Neural cell (in vitro differentiated cells): ENCODE measurements at regions not wholly inside any gene's neighbourhood (a gene's known extent, or its start where the extent isn't known, plus 50 kb on each side); places are given as distances from the start of the nearest gene placed in this dataset.
"Not testable (repeated sequence)": the region's sequence is repeated elsewhere in the genome, so short reads cannot be mapped to it uniquely, and the experiment has no call there.

Experiments
- H2AFZ ChIP-seq: fragments of 200-600, 300-800 bp; sonication (generic), shearing (Covaris generic); 2 replicates; pipeline ENCODE4 v1.6.0; 2014; ENCODE audit warnings: low read depth, mild to moderate bottlenecking, antibody characterized with exemption, low read length, moderate library complexity
- H3F3A ChIP-seq: fragments of 200-600 bp; shearing (Covaris generic); 2 replicates; pipeline ENCODE4 v1.6.1; 2016; ENCODE audit warnings: mild to moderate bottlenecking, moderate library complexity, mixed read lengths, antibody characterized with exemption, low read length; ENCODE audit not compliant: insufficient read depth, poor library complexity, severe bottlenecking
- H3K27ac ChIP-seq: fragments of 200-600, 300-800 bp; sonication (generic), shearing (Covaris generic); 2 replicates; pipeline ENCODE4 v1.5.1; 2014; ENCODE audit warnings: mild to moderate bottlenecking, low read length, moderate library complexity
- H3K27me3 ChIP-seq: fragments of 300-800, 200-600 bp; sonication (generic), shearing (Covaris generic); 2 replicates; pipeline ENCODE4 v1.6.0; 2014; ENCODE audit warnings: mild to moderate bottlenecking, low read depth, low read length, moderate library complexity; ENCODE audit not compliant: insufficient read depth
- H3K36me3 ChIP-seq: fragments of 300-800, 200-600 bp; sonication (generic), shearing (Covaris generic); 2 replicates; pipeline ENCODE4 v1.5.1; 2014; ENCODE audit warnings: mild to moderate bottlenecking, antibody characterized with exemption, low read length, moderate library complexity; ENCODE audit not compliant: insufficient read depth
- H3K4me2 ChIP-seq: fragments of 300-800, 200-600 bp; sonication (generic), shearing (Covaris generic); 2 replicates; pipeline ENCODE4 v1.6.0; 2014; ENCODE audit warnings: mild to moderate bottlenecking, low read length
- H3K4me3 ChIP-seq: fragments of 300-800, 200-600 bp; sonication (generic), shearing (Covaris generic); 2 replicates; pipeline ENCODE4 v1.5.1; 2014; ENCODE audit warnings: mild to moderate bottlenecking, low read length, moderate library complexity
- H3K79me2 ChIP-seq: fragments of 200-600 bp; shearing (Covaris generic); replicated peaks from 2 replicates; pipeline ENCODE4 v1.6.0; 2014; ENCODE audit warnings: mild to moderate bottlenecking, low read length, moderate library complexity; ENCODE audit not compliant: insufficient read depth
- H3K9ac ChIP-seq: fragments of 300-800, 200-600 bp; sonication (generic), shearing (Covaris generic); 2 replicates; pipeline ENCODE4 v1.6.1; 2016; ENCODE audit warnings: mild to moderate bottlenecking, low read length, mixed read lengths
- H3K9me2 ChIP-seq: fragments of 200-600 bp; shearing (Covaris generic); 2 replicates; pipeline ENCODE4 v1.6.1; 2016; ENCODE audit warnings: mild to moderate bottlenecking, low read length, mixed read lengths; ENCODE audit not compliant: insufficient read depth
- H3K9me3 ChIP-seq: fragments of 200-600, 300-800 bp; sonication (generic), shearing (Covaris generic); 2 replicates; pipeline ENCODE4 v1.6.1; 2016; ENCODE audit warnings: mild to moderate bottlenecking, mixed run types, low read length, moderate library complexity, mixed read lengths
- H4K20me1 ChIP-seq: fragments of 200-600 bp; shearing (Covaris generic); 2 replicates; pipeline ENCODE4 v1.6.1; 2016; ENCODE audit warnings: mild to moderate bottlenecking, mixed run types; ENCODE audit not compliant: insufficient read depth
- EP300 ChIP-seq: fragments of 450-650 bp; conservative IDR thresholded peaks from 2 replicates; pipeline ENCODE4 v1.6.1; 2014; ENCODE audit warnings: antibody characterized with exemption, mild to moderate bottlenecking, moderate library complexity; ENCODE audit not compliant: poor library complexity, severe bottlenecking
- EZH2 ChIP-seq: fragments of 200-600, 300-800 bp; shearing (Covaris generic), sonication (generic); IDR thresholded peaks from 2 replicates; pipeline ENCODE4 v1.6.1; 2014; ENCODE audit warnings: antibody characterized with exemption, low read length, borderline replicate concordance, mild to moderate bottlenecking; ENCODE audit not compliant: insufficient read depth, poor library complexity, severe bottlenecking
- MXI1 ChIP-seq: fragments of 450-650 bp; conservative IDR thresholded peaks from 2 replicates; pipeline ENCODE4 v1.6.1; 2014; ENCODE audit warnings: antibody characterized with exemption, mild to moderate bottlenecking; ENCODE audit not compliant: poor library complexity, severe bottlenecking
- POLR2AphosphoS5 ChIP-seq: IDR thresholded peaks from 2 replicates; pipeline ENCODE4 v1.6.1; 2012
- RAD21 ChIP-seq: fragments of 450-650 bp; conservative IDR thresholded peaks from 2 replicates; pipeline ENCODE4 v1.6.1; 2014; ENCODE audit warnings: antibody characterized with exemption, mild to moderate bottlenecking, moderate library complexity
- SMC3 ChIP-seq: fragments of 450-650 bp; conservative IDR thresholded peaks from 2 replicates; pipeline ENCODE4 v1.6.1; 2014; ENCODE audit warnings: antibody characterized with exemption, mild to moderate bottlenecking, moderate library complexity; ENCODE audit not compliant: poor library complexity
- TAF1 ChIP-seq: IDR thresholded peaks from 2 replicates; pipeline ENCODE4 v1.6.1; 2012; ENCODE audit warnings: low read depth
- TF ChIP-seq, protein P1 (sequence below): IDR thresholded peaks from 2 replicates; pipeline ENCODE4 v1.6.1; 2012; ENCODE audit warnings: borderline replicate concordance
- TF ChIP-seq, protein P2 (sequence below): fragments of 450-650 bp; IDR thresholded peaks from 2 replicates; pipeline ENCODE4 v1.5.1; 2014; ENCODE audit warnings: antibody characterized with exemption, mild to moderate bottlenecking, moderate library complexity; ENCODE audit not compliant: poor library complexity, severe bottlenecking

DNA sequence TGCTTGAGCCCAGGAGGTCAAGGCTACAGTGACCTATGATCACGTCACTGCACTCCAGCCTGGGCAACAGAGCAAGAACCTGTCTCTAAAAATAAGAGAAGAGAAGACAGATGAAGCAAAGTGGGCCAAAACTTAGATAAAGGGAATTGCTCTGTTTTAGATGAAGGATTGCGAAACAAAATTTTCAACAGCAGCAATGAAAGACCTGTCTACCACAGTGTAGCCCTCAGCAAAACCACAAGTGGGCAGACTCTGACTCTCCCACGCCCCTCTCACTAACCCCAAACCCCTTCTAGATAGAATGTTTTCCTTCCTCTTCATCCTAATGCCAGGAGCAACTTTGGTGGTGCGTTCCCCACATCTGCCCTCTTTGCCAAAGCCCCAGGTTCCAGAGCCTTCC is 105.6 kb upstream of the ALDH3B2 start:
- Histone ChIP-seq H3K4me2 (no peak overlapping the region), H2AFZ (no peak overlapping the region), H3K79me2 (no peaks in the 10 kb centered on the region), H4K20me1 (no peaks in the 10 kb centered on the region), H3K27me3 (no peaks in the 10 kb centered on the region), H3K36me3 (no peaks in the 10 kb centered on the region), H3F3A (no peaks in the 10 kb centered on the region), H3K9me2 (no peaks in the 10 kb centered on the region), H3K4me3 (no peak overlapping the region), H3K9me3 (no peaks in the 10 kb centered on the region), H3K27ac (no peak overlapping the region), H3K9ac (no peak overlapping the region)
- TF ChIP-seq SMC3 = no peak
- no peak for TF ChIP-seq TAF1
- no peak for TF ChIP-seq RAD21
- TF ChIP-seq EZH2 = no peak

DNA sequence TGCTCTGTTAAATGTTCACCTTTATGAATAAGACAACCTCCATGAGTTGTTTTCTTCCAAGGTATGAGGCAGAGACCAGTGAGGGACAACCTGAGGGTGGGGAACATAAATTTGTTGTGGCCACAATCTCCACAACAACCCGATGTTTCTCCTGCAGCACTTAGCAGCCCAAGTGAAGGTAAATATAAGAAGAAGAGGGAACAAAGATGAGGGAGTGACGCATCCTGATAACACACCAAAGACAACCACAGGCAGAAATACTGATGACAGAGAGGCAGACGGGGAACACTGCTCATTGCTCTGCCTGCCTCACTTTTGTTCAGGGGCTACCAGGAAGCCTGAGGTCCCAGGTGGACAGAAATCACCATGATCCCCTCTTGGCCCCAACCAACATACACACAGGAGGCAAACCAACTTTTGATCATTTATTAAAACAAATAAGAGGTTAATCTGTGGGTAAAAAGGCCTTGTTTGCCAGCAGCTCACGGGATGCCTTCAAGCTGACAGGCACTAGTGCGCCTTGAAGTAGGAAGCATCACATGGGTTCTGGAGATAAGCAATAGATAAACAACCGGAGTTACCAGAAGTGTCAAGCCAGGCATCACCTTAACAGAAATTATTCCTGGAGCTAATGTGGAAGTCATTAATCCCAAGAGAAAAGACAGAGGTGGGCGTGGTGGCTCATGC is 104.9 kb upstream of the ALDH3B2 start:
- H3K9me2 ChIP-seq, H4K20me1 ChIP-seq, H3K4me2 ChIP-seq, H3K4me3 ChIP-seq, H3K9me3 ChIP-seq, H3K27ac ChIP-seq, H3K27me3 ChIP-seq, H3K9ac ChIP-seq, H3F3A ChIP-seq, H2AFZ ChIP-seq, H3K79me2 ChIP-seq, H3K36me3 ChIP-seq: not testable (repeated sequence)

DNA sequence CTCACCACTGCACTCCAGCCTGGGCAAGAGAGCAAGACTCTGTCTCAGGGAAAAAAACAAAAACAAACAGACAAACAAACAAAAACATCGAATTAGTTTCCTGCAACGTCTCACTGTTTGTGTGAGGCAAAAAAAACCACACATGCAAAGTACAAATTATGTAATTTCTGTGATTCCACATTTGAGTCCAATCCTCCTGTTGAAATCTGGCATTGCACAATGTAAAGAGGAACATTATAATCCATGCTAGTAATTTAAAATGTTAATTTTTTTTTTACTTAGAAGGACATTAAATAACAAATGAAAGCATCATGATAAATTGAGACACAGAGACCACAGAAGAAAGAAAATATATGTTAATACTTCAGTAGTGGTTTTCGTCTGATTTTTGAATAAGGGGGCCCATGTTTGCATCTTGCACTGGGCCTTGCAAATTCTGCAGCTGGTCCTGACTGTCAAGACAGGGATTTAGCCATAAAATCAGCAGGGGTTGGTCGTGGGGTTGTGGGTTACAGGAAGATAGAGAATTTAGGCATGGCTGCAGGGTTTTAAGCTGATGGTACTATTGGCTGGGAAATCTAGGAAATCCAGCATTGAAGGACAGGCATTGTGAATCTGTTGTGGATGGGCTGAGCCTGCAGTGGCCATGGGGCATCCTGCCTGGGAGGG is 102.6 kb upstream of the ALDH3B2 start:
- Histone ChIP-seq H3K4me3 (no peak overlapping the region), H3K9me2 (no peaks in the 10 kb centered on the region)

DNA sequence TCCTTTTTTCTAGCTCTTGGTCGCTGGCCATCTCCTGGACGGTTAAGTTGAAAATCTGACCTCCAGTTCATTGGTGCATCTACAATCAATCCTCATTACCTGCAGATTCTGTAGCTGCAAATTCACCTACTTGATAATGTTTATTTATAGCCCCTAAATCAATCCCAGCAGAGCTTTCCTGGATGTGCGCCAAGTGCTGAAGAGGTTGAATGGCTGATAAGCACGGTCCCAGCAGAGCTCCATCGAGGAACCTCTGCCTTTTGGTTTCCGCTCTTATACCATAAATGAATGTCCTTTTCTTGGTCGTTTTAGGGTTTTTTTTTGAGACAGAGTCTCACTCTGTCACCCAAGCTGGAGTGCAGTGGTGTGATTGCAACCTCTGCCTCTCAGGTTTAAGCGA is 99.8 kb upstream of the ALDH3B2 start:
- not testable (repeated sequence) for H3K9me2 ChIP-seq, H4K20me1 ChIP-seq, H2AFZ ChIP-seq, H3K4me2 ChIP-seq, H3K36me3 ChIP-seq, H3K9me3 ChIP-seq, H3K27ac ChIP-seq, H3K79me2 ChIP-seq, H3K9ac ChIP-seq, H3F3A ChIP-seq, H3K4me3 ChIP-seq, H3K27me3 ChIP-seq

More for the DNA sequence above, 102.6 kb upstream of the ALDH3B2 start:
- H3K9me3 ChIP-seq = no peaks in the 10 kb centered on the region
- no peaks in the 10 kb centered on the region for H3K79me2 ChIP-seq
- H2AFZ ChIP-seq = no peak overlapping the region
- H3K36me3 ChIP-seq = no peaks in the 10 kb centered on the region
- no peak overlapping the region for H3K4me2 ChIP-seq
- no peak overlapping the region for H3K27ac ChIP-seq
- no peak overlapping the region for H3K9ac ChIP-seq
- TF ChIP-seq RAD21 = no peak
- TF ChIP-seq SMC3 = no peak
- TF ChIP-seq, protein P1, sequence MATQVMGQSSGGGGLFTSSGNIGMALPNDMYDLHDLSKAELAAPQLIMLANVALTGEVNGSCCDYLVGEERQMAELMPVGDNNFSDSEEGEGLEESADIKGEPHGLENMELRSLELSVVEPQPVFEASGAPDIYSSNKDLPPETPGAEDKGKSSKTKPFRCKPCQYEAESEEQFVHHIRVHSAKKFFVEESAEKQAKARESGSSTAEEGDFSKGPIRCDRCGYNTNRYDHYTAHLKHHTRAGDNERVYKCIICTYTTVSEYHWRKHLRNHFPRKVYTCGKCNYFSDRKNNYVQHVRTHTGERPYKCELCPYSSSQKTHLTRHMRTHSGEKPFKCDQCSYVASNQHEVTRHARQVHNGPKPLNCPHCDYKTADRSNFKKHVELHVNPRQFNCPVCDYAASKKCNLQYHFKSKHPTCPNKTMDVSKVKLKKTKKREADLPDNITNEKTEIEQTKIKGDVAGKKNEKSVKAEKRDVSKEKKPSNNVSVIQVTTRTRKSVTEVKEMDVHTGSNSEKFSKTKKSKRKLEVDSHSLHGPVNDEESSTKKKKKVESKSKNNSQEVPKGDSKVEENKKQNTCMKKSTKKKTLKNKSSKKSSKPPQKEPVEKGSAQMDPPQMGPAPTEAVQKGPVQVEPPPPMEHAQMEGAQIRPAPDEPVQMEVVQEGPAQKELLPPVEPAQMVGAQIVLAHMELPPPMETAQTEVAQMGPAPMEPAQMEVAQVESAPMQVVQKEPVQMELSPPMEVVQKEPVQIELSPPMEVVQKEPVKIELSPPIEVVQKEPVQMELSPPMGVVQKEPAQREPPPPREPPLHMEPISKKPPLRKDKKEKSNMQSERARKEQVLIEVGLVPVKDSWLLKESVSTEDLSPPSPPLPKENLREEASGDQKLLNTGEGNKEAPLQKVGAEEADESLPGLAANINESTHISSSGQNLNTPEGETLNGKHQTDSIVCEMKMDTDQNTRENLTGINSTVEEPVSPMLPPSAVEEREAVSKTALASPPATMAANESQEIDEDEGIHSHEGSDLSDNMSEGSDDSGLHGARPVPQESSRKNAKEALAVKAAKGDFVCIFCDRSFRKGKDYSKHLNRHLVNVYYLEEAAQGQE = no peak
- no peak for TF ChIP-seq EZH2
- TF ChIP-seq, protein P2, sequence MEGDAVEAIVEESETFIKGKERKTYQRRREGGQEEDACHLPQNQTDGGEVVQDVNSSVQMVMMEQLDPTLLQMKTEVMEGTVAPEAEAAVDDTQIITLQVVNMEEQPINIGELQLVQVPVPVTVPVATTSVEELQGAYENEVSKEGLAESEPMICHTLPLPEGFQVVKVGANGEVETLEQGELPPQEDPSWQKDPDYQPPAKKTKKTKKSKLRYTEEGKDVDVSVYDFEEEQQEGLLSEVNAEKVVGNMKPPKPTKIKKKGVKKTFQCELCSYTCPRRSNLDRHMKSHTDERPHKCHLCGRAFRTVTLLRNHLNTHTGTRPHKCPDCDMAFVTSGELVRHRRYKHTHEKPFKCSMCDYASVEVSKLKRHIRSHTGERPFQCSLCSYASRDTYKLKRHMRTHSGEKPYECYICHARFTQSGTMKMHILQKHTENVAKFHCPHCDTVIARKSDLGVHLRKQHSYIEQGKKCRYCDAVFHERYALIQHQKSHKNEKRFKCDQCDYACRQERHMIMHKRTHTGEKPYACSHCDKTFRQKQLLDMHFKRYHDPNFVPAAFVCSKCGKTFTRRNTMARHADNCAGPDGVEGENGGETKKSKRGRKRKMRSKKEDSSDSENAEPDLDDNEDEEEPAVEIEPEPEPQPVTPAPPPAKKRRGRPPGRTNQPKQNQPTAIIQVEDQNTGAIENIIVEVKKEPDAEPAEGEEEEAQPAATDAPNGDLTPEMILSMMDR = no peak
- no peak for TF ChIP-seq POLR2AphosphoS5
- no peak for TF ChIP-seq MXI1
- TF ChIP-seq EP300 = no peak
- TF ChIP-seq TAF1 = no peak
- no peaks in the 10 kb centered on the region for H3K27me3 ChIP-seq
- H3F3A ChIP-seq = no peaks in the 10 kb centered on the region
- no peaks in the 10 kb centered on the region for H4K20me1 ChIP-seq
